ENCODE measurements at regions not wholly inside any gene's neighbourhood (a gene's known extent, or its start where the extent isn't known, plus 50 kb on each side); places are given as distances from the start of the nearest gene placed in this dataset.

- FAIRE-seq (no peak), ATAC-seq (no peak), DNase-seq (ENCODE audit: low read depth, low spot score) (no peak)
- Histone ChIP-seq H4K20me1 (ENCODE audit: control insufficient read depth, insufficient read depth) (no peaks in the 10 kb centered on the region), H3K4me3 (no peak overlapping the region), H3K27ac (ENCODE audit: control insufficient read depth, insufficient read depth) (no peak overlapping the region), H3K79me2 (ENCODE audit: control insufficient read depth, insufficient read depth, low read length) (no peaks in the 10 kb centered on the region), H2AFZ (ENCODE audit: control insufficient read depth, low read depth, low read length) (no peak overlapping the region), H3K4me1 (ENCODE audit: control insufficient read depth, insufficient read depth, low read length) (no peaks in the 10 kb centered on the region), H3K9me3 (replicated peaks; ENCODE audit: control insufficient read depth, insufficient read depth, low read length) (no peaks in the 10 kb centered on the region), H3K36me3 (ENCODE audit: control insufficient read depth in 2 of 2, insufficient read depth in 2 of 2, low read length in 1 of 2) (no peaks in the 10 kb centered on the region), H3K4me2 (ENCODE audit: control insufficient read depth, insufficient read depth) (no peak overlapping the region), H3K9ac (ENCODE audit: control insufficient read depth, insufficient read depth, low read length) (no peak overlapping the region), H3K27me3 (replicated peaks in 1 of 2; ENCODE audit: control insufficient read depth in 2 of 2, insufficient read depth in 2 of 2, low read length in 1 of 2) (no peaks in the 10 kb centered on the region)
- ChIA-PET SMC1A (ENCODE audit: uncharacterized antibody, unreplicated experiment) (interaction anchor here (0.8 kb wide), 1 partner anchor 10 kb away, joined by 3 read pairs; no protein-coding TSS in a partner anchor), CTCF (interaction anchor here (0.9 to 1.0 kb wide), 2 partner anchors 41 to 139 kb away, joined by 3 read pairs; no protein-coding TSS in a partner anchor), RAD21 (ENCODE audit: unreplicated experiment) (no interaction called here), POLR2A (no interaction called here)
- in situ Hi-C loops (cut with MboI) (no loop called here), intact Hi-C loops (cut with micrococcal nuclease; ENCODE audit: unreplicated experiment) (no loop called here)
- 46% methylated on average over 2 of the region's 2 CpGs for WGBS (ENCODE audit: insufficient coverage, insufficient replicate concordance, low lambda C conversion rate, missing lambda C conversion rate)
- no TSS peak for BruUV-seq (replicated peaks)
- TF ChIP-seq PRDM15 (CRISPR knock-in tag; IDR thresholded peaks at IDR 0.05) = no peak
- TF ChIP-seq CEBPB (IDR thresholded peaks at IDR 0.05; ENCODE audit: borderline replicate concordance in 1 of 2, low read depth in 2 of 2, low read length in 2 of 2) = no peak
- TF ChIP-seq RB1 (IDR thresholded peaks at IDR 0.05; ENCODE audit: borderline replicate concordance) = no peak
- TF ChIP-seq E2F4 (IDR thresholded peaks at IDR 0.05; ENCODE audit: low read depth, low read length) = no peak
- no peak for TF ChIP-seq BCL11A (IDR thresholded peaks at IDR 0.05; ENCODE audit: low read depth, low read length)
- no peak for TF ChIP-seq ATF2 (IDR thresholded peaks at IDR 0.05; ENCODE audit: low read length)
- no peak for TF ChIP-seq ZBTB11 (CRISPR knock-in tag; IDR thresholded peaks at IDR 0.05)
- TF ChIP-seq SREBF2 (IDR thresholded peaks at IDR 0.05; ENCODE audit: low read length) = no peak
- no peak for TF ChIP-seq EZH2 (IDR thresholded peaks at IDR 0.05; ENCODE audit: borderline replicate concordance, control insufficient read depth, low read depth, low read length)
- no peak for TF ChIP-seq TCF12 (IDR thresholded peaks at IDR 0.05; ENCODE audit: low read depth, low read length)
- no peak for TF ChIP-seq SREBF1 (IDR thresholded peaks at IDR 0.05; ENCODE audit: low read length)
- no peak for TF ChIP-seq BMI1 (IDR thresholded peaks at IDR 0.05; ENCODE audit: borderline replicate concordance)
- no peak for TF ChIP-seq RFX5 (IDR thresholded peaks at IDR 0.05; ENCODE audit: low read depth, low read length)
- no peak for TF ChIP-seq PBX3 (IDR thresholded peaks at IDR 0.05; ENCODE audit: insufficient replicate concordance, low read depth, low read length)
- TF ChIP-seq POLR2AphosphoS5 (IDR thresholded peaks at IDR 0.05; ENCODE audit: low read length) = no peak
These were observed 189.9 kb upstream of the DCC start for GRCh38 chr18:52150050-52150449.

Data from GM12878 (cell line).